NCI-H446 (cell line): ENCODE measurements at regions not wholly inside any gene's neighbourhood (a gene's known extent, or its start where the extent isn't known, plus 50 kb on each side); places are given as distances from the start of the nearest gene placed in this dataset.

Source experiments
- DNase-seq, 2 experiments: peaks; one replicate each; lab custom pipeline; 2025; lab: John Stamatoyannopoulos, UW

DNA sequence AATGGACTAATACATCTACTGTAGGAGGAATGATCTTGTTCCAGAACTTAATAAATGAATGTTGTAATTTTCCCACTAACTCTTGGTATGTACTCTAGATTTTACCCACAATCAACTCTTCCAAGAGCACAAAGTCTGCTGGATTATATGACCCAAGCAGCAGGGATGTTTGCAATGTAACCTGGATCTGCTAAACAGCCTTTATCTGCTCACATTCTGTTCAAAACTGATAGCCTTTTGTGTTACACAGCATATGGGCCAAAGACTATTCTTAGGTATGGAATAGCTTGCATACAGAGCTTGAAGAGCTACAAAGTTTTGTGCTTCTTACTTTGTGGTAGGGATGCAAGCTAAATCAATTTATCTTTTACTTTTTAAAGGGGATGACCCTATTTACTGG, 213.7 kb upstream of the DCN start:
- DNase-seq, result no peak

DNA sequence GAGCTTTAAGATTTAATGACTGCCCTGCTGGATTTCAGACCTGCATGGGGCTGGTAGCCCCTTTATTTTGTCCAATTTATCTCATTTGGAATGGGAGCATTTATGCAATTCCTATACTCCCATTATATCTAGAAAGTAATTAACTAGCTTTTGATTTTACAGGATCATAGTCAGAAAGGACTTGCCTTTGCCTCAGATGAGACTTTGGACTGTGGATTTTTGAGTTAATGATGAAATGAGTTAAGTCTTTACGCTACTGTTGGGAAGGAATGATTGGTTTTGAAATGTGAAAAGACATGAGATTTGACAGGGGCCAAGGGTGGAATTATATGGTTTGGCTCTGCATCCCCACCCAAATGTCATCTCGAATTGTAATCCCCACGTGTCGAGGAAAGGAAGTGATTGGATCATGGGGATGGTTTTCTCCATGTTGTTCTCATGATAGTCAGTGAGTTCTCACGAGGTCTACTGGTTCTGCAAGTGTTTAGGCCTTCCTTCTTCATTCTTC, 213.1 kb upstream of the DCN start:
- DNase-seq, result no peak

DNA sequence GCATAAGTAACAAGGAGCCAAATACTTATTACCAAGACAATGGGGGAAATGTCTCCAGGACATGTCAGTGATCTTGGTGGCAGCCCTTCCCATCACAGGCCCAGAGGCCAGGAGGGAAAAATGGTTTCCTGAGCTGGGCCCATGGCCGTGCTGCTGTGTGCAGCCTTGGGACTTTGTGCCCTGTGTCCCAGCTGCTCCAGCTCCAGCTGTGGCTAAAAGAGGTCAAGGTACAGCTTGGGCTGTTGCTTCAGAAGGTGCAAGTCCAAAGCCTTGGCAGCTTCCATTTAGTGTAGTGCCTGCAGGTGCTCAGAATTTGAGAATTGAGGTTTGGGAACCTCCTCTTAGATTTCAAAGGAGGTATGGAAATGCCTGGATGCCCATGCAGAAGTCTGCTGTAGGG, 212.3 kb upstream of the DCN start:
- no peak for DNase-seq

DNA sequence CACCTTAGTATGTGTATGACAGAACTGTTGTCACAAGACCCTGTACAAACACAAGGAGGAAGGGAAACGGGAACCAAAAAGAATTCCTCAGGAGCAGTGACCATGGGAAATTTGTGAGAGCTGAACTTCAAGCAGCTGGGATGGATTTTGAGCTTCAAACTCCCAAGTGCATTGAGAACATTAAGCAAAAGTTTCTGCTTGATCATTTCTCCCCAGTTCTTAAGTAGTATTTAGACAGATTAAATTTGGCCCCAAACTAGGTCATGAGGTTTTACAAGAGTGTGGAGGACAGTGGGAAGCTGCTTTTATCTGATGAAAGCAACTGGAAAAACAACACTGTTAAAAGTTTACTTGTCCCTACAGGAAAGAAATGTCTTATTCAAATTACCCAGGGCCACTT, 206.0 kb upstream of the DCN start:
- no peak for DNase-seq

DNA sequence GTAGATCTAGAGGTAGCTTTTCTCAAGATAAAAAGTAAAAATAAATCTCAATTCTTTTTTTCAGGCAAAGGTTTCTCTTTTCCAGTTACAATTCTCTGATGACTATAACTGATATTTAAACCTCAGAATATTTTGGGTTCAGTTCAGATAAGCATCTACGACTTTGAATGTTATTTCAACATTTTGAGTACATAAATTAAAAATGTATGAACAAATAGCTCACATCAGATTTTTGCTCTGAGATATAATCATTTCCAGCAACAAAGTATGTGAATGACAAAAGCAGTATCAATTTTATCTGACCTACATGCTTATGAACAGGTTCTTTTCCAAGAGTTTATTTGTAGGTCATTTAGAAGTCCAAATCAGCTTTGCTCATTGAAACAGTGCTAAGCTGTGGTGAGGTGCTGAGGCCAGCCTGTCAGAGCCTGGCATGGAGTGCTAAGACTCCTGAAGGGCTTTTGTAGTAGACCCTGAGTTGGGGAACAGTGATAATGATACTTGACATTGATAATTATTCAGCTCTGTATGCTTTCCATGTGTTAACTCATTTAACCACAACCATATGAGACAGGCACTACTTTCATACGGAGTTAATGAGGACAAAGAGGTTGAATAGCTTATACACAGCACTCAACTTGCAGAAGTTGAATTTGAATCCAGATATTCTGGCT, 205.0 kb upstream of the DCN start:
- DNase-seq, result no peak

DNA sequence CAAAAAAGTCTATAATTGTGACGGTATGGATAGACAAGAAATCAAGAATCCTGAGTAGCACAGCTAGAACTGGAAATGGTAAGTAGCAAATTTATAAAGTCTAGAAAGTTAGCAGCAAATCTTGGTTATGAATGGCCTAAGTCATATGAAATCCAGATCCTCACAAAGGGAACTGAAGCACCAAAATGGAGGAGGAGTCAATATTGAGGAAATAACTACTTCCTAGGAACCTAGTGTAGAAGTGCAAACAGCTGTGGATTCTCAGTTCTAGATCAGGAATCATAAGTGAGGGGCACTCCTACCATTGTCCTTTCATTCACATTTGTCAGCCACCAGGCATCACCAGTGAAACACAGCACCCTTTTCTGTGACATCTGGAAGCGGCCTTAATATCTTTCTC, 202.2 kb upstream of the DCN start:
- no peak for DNase-seq

DNA sequence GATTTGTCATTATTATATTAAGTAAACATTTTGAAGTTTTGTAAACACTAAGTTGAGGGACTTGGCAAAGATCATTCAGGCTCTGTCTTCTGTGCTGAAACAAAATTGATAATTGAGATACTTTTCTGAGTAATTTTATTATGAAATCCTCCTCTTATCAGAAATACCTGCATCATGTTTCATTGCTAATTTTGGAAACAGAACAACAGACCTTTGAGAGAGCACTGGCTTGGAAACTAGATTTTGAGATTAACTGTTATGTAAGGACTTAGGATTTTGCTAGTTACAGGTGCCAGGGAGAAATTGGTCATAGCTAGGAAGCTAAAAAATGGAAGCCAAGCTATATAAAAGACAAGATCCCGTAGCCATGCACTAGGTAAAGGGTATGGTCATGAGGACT, 201.7 kb upstream of the DCN start:
- DNase-seq, result no peak

DNA sequence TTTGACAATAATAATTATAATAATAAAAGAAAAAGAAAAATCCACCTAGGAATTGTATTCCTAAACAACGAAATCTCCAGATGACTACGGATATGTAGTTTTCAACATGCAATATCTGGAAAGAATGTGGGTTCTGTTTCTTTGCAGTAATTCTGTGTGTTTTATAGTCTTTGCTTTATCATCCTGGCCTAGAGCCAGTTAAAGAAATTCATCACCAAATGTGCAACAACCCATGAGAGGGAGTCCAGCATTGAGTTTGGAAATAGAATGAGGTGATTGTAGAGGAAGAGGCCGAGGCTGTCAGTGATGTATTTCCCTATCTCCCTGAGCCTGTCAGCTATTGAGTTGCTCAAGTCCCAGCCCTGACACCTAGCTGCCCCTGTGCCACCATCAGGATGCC, 200.5 kb upstream of the DCN start:
- no peak for DNase-seq

DNA sequence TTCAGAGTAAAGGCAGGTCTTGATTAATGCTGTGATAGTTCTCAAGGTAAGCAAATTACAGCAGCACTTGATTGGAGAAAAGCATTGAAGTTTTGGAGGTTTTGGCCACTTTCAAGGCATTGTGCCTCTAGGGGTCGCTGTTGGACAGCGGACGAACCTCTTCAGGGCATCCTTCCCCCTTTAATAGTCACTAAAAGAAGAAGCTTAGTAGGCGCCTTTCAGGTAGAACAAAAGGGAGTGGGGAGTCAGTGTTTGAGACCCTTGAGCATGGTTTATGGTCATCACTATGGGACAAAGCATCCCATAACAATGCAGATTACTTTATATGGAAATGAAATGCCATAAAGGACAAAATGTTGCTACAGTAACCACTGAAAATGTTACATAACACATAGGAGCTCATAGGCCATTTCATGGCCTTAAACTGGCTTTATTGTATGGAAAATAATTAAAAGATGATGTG, 199.5 kb upstream of the DCN start:
- peak; percentile 65 to 84 for DNase-seq

DNA sequence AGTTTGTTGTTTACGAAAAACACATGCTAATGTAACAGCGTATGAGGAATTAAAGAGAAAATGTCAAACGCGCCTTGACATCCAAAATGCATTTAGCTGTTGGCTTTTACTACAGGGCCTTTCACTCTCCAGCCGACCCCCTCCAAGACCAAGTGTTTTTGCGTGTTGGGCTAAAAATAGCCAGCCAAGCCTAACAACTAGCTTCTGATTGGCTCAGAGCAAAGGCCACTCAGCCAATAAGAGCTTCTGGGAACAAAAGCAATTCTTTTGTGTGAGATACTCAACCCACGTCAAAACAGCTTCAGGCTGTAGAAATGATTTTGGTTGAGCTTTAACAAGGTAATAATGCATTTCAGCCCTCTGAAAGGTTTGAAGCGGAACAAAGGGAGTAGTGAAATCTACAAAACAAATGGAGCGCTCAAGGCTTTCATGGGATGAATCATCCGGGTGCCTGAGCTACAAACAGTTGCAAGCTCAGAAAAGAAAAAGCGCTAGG, 198.7 kb upstream of the DCN start:
- DNase-seq, result peak; percentile 7 to 49

DNA sequence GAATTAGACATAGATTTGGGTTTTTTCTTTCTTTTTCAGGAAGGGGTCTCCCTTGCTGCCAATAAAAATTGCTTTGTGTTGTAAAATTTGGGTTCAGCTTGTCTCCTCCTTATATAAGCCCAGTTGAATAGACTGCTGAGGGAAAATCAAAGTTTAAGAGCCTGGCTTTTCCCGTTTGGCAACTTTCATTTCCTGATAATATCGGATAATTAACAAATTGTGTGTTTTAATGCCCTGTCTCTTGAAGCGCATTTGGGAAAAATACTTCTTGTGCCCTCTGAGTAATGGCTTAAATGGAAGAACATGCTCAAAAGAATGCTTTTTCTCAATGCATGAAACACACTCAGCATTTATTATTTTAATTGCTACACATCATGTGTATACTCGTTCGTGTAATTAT, 198.0 kb upstream of the DCN start:
- DNase-seq, result no peak

DNA sequence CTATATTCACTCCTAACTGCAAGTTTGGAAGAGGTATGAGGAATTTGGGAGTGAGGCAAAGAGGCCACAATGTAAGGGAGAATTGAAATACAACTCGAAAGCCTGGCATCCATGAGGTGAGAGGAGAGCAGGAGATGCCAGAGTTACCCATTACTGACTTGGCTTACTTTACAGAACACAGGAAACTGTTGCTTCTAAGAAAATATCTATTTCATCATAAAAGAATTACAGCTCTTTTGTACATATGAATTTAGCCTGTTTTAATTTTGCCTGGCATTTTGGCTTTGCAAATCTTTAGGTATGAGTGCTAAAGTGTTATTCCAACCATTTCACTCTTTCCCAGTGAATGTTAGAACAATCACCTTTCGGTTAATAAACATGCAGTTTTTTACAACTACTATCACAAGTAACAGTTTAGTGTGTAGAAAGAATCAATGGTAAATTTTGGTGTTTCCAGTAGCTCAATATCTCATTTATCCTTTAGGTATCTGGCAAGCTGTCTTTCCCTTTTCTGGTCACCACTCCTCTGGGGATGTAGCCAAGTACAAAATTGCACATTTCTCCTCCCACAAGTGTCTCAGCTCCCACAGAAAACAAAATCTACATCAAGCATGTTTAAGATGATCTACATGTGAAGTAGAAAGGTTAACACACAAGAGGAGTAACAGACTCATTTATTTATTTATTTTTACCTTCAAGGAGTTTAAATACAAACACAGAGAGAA, 196.6 kb upstream of the DCN start:
- DNase-seq, result no peak

DNA sequence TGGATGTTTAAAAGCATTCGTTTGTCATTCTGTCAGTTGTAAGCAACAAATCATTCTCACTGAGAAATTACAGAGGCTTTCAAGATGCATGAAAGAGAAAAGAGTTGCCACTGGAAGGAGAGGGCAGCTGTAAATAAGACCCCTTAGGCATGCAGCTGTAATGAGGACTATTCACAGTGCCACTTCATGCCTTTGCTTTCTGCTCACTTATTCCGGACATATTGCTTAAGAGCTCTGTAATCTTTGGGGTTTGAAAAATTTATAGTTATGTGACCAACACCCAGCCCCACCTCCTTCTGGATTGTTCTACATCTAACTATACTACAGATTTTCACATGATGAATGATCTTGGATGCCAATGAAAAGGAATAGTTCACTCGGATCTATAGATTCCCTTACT, 194.8 kb upstream of the DCN start:
- no peak for DNase-seq

DNA sequence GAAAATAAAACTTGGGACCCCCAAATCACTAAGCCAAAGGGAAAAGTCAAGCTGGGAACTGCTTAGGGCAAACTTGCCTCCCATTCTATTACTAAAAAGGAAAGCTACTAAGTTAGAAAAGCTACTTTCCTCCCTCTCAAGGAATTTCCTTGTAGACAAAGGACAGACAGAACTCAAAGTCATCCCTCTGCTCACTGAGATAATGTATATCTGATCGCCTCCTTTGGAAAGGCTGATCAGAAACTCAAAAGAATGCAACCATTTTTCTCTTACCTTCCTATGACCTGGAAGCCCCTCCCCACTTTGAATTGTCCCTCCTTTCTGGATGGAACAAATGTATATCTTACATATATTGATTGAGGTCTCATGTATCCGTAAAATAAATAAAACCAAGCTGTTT, 190.5 kb upstream of the DCN start:
- no peak for DNase-seq

DNA sequence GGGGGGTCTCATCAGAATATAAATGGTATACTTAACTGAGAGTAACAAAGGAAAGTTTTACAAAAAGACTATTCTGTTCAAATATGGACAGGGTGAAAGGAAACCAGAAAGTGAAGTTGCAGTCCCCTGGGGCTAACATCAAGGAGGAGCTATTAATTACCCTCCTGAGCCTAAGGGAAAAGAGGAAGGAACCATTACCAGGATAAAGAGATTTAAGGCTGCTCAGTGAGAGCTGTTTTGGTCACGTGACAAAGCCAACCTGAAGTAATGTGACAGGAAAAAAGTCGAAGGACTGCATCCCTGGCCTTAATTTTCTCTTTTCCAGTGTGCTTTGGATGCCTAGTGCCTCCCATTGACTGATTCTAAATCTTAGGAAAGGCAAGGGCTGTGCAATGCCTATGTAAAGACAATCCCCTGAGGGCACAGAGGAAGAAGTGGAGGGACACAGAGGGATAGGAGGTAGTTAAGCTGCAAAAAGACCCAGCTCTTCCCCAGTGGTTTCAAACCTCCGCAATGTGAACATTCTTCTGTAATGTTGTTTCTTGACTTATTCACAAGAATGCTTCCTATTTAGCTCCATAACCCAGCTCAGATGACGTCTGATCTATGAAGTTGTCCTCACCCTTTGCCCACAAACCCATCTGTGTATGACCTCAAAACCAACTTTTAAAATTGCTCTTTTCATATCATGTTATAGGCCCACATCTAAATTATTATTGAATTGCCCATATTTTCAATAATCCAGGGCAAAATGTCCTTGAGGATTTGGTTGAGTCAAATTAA, 187.7 kb upstream of the DCN start:
- DNase-seq, result no peak

DNA sequence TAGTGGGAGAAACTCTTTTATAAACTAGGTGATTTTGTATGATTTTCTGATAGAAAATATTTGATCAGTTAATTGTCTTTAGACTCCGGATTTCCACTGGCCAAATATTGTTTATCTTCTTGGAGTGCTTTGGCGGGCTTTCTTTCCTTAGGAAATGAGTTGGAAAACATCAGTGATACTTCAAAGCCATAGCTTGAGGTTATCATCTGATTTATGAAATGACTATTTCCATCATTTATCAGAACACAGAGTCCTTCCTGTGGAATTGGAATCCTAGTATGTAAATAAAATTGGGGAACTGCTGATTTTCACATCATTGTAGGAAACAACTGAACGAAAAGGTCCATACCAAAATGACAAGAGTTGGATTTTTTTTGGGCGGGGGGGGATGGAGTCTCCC, 186.0 kb upstream of the DCN start:
- no peak for DNase-seq

DNA sequence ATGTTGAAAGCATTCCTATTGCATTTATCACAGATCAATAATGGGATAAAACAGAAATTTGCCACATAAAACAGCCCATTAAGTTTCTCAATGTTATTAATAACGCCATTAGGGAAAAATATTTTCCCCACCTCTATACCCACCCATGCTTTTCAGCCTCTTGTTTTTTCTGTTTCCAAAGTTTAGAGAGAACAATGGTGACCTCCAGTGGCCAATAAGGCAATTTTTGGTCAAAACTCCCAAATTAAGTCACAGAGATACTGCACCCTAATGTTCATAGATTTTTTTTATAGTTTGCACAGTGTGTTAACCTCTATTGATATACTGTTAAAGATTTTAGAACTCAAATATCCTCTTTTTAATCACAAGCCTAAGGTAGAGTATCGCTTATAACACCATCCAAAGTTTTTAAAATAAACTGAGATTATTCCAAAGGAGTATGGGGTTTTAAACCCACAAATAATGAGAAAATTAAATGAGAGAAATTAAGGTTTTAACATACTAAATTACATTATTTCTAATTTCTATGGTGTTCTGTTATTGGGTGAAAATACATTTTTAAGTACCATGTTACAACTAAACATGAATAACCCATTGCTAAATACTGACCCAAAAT, 184.7 kb upstream of the DCN start:
- peak; percentile 10 to 37 for DNase-seq

DNA sequence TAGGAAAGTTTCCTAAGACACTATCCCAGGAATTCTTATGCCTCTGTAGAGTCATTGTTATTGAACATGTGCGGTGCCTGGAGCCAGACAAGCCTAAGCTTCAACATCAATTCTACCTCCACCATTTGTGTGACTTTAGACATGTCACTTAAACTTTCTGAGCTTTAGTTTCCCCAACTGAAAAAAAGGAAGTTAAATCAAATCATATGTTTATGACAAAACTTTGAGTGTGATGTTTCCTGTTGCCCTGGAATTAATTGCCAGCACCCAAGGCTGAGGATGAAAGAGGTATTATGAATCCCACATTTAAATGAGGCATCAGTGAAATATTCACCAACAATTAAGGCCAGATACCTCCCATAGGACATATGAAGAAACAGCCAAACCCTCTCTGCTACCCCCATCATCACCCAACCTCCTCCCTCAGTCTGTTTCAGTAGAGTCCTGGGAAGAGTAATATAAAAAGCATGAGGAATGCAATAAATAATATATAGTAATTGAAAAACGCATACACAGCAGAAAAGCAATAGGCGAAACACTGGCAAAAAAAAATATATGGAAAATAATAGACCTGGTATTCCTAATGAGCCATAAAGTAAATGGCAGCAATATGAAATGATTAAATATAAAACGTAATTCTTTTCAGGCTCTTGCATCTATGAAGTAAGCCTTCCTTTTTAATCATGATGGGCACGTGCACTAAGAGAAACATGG, 182.0 kb upstream of the DCN start:
- no peak for DNase-seq

DNA sequence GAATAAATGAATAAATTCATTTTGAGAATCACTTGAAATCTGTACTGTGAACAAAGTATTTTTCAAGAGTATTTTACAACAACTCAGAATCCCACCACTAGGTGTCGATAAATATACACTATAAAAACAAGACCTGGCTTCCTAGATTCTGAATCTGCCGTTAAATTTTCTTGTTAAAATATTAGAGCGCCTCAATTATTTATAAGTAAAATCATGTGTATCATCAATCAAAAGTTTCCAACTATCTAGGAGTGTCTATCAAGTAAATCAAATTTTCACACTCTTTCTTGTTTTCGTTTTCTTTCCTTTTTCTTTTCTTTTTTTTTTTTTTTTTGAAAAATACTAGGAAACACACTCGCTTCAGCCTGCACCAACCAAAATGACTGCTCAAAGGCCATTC, 179.2 kb upstream of the DCN start:
- DNase-seq, result peak; percentile 8 to 62

DNA sequence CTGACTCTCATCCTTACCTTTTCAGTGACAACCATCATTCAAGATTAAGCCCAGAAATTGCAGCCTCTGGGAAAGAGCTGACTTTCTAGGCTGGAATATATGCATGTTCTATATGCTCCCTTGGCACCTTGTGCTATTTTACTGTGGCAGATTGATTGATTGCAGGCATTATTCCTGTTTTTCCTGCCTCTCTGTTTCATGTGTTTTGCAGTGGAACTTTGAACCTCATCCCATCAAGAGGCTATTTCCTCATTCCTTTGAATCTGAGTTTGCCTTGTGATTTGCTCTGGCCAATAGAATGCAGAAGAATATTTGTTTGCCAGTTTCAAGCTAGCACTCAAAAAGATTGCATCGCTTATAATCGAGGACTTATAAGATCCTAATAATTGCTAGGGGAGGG, 174.8 kb upstream of the DCN start:
- no peak for DNase-seq

DNA sequence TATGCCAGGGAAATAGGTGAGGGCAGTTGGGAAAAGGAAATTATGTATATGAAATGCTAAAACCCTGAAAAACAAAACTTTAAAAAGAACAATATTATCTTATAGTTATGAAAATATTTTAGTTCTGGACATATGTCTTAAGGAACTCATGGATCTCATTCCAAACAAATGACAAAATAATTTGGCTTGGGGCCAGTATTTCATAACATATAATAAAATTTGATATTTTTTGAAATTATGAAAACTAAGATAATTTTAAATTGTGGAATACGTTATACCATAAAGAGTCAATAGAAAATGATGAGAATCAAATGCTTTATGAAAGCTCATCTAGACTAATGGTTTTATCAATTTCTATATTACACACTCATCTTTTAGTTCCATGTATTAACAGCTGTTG, 173.8 kb upstream of the DCN start:
- DNase-seq, result peak in 1 of 2 experiments; percentile 14
